ENCODE measurements at regions not wholly inside any gene's neighbourhood (a gene's known extent, or its start where the extent isn't known, plus 50 kb on each side); places are given as distances from the start of the nearest gene placed in this dataset.

DNA sequence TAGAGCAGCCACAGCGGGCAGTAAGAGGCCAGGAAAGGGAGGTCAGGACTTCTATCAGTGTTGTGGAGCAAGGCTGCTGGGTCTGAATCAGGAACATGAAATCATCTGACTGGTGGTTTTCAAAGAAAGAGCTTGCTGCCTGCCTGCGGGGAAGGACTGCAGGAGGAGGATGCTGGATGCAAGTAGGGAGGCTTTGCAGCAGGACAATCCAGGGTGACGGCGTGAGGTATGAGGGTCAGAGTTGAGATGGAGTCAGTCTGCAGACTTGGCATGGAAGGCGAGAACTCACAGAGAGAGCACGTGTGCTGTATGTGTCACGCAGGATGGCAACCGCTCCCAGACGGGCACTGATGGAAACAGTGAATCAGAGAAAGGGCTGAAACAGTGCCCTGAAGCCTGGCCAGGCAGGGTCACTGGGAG is 59.2 kb upstream of the CD93 start:
- TF ChIP-seq, protein P1, sequence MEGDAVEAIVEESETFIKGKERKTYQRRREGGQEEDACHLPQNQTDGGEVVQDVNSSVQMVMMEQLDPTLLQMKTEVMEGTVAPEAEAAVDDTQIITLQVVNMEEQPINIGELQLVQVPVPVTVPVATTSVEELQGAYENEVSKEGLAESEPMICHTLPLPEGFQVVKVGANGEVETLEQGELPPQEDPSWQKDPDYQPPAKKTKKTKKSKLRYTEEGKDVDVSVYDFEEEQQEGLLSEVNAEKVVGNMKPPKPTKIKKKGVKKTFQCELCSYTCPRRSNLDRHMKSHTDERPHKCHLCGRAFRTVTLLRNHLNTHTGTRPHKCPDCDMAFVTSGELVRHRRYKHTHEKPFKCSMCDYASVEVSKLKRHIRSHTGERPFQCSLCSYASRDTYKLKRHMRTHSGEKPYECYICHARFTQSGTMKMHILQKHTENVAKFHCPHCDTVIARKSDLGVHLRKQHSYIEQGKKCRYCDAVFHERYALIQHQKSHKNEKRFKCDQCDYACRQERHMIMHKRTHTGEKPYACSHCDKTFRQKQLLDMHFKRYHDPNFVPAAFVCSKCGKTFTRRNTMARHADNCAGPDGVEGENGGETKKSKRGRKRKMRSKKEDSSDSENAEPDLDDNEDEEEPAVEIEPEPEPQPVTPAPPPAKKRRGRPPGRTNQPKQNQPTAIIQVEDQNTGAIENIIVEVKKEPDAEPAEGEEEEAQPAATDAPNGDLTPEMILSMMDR (optimal IDR thresholded peaks at IDR 0.05 in 1 of 3, IDR thresholded peaks at IDR 0.05 in 1 of 3, conservative IDR thresholded peaks at IDR 0.05 in 1 of 3; ENCODE audit: extremely low read depth in 1 of 3, insufficient read depth in 2 of 3, low read length in 3 of 3), result no peak
- TF ChIP-seq EZH2 (IDR thresholded peaks at IDR 0.05; ENCODE audit: low read length), result no peak

Data from keratinocyte (primary cell).